Lung (tissue), 11 donors: ENCODE measurements at regions not wholly inside any gene's neighbourhood (a gene's known extent, or its start where the extent isn't known, plus 50 kb on each side); places are given as distances from the start of the nearest gene placed in this dataset.

Experiments used
- ATAC-seq: fragments of 200-7000 bp; cut with Tn5 transposase; one replicate; pipeline ENCODE4 v1.9.1; 2020; ENCODE audit warnings: moderate number of reproducible peaks; ENCODE audit not compliant: insufficient read depth, low FRiP score
- DNase-seq, 3 donors: peaks; one replicate each; pipeline ENCODE4 v3.0.0-alpha.2; 2013 to 2017
- H3K27ac ChIP-seq, 2 donors: one replicate each; pipeline ENCODE4 v1.5.1; 2013; ENCODE audit warnings: mild to moderate bottlenecking in 2 of 2, moderate library complexity in 2 of 2, control low read depth in 1 of 2, inconsistent platforms in 1 of 2, low read depth in 1 of 2, low read length in 1 of 2
- H3K27me3 ChIP-seq, 3 donors: one replicate each; pipeline ENCODE4 v1.5.1; 2013; ENCODE audit warnings: low read length in 2 of 3; ENCODE audit not compliant: control insufficient read depth in 3 of 3, insufficient read depth in 3 of 3
- H3K36me3 ChIP-seq, 4 donors: one replicate each; pipeline ENCODE4 v1.5.1; 2013; ENCODE audit warnings: low read length in 4 of 4, mild to moderate bottlenecking in 1 of 4, moderate library complexity in 1 of 4; ENCODE audit not compliant: control insufficient read depth in 4 of 4, insufficient read depth in 4 of 4
- H3K4me1 ChIP-seq, 5 donors: one replicate each; pipeline ENCODE4 v1.5.1; 2013; ENCODE audit warnings: low read length in 5 of 5, mild to moderate bottlenecking in 2 of 5, moderate library complexity in 1 of 5; ENCODE audit not compliant: control insufficient read depth in 5 of 5, insufficient read depth in 5 of 5
- H3K4me3 ChIP-seq: one replicate; pipeline ENCODE4 v1.5.1; 2013; ENCODE audit warnings: mild to moderate bottlenecking, control low read depth, moderate library complexity
- H3K9ac ChIP-seq, 2 donors: one replicate each; pipeline ENCODE4 v1.5.1; 2013; ENCODE audit warnings: low read length in 2 of 2, control low read depth in 1 of 2; ENCODE audit not compliant: insufficient read depth in 1 of 2
- H3K9me3 ChIP-seq, 4 donors: one replicate each; pipeline ENCODE4 v1.5.1; 2013; ENCODE audit warnings: low read length in 3 of 4, mild to moderate bottlenecking in 1 of 4, moderate library complexity in 1 of 4; ENCODE audit not compliant: control insufficient read depth in 4 of 4, insufficient read depth in 3 of 4
- CTCF ChIP-seq: IDR thresholded peaks from 2 replicates; pipeline ENCODE4 v1.5.1; 2012; ENCODE audit warnings: mild to moderate bottlenecking; ENCODE audit errors: control extremely low read depth, extremely low read depth
- WGBS, 2 donors: extraction: QIAGEN DNeasy Blood & Tissue Kit; methylation state at CpG; one replicate each; pipeline ENCODE4 v1.1.7; 2013; 5-methylcytosine and 5-hydroxymethylcytosine counted together
- donor health status: control.
- donor health status: control.
- donor health status: Bipolar disorder and iron deficiency.
- donor health status: healthy.
- donor health status: DM: yes; HTN: yes; CAD: no.

GRCh38 chr3:166248784-166249183 lies 411.6 kb upstream of the BCHE start:
- no peak for DNase-seq
- H3K4me1 ChIP-seq = no peaks in the 10 kb centered on the region
- H3K27ac ChIP-seq = no peak overlapping the region
- no peak for ATAC-seq
- no peaks in the 10 kb centered on the region for H3K36me3 ChIP-seq
- peaks cover 0 to 3% (median 0%) of the 10 kb centered on the region in 4 donors for H3K9me3 ChIP-seq
- no peaks in the 10 kb centered on the region for H3K27me3 ChIP-seq
- TF ChIP-seq CTCF = no peak
- 71 to 79% methylated on average over 3 of the region's 3 CpGs for WGBS, 2 donors
- H3K4me3 ChIP-seq = no peak overlapping the region
- no peak overlapping the region for H3K9ac ChIP-seq

GRCh38 chr3:166243511-166243910 lies 406.3 kb upstream of the BCHE start:
- H3K9me3 ChIP-seq = no peaks in the 10 kb centered on the region
- no peaks in the 10 kb centered on the region for H3K4me1 ChIP-seq
- H3K4me3 ChIP-seq = no peak overlapping the region
- no peak overlapping the region for H3K27ac ChIP-seq
- no peak for TF ChIP-seq CTCF
- H3K27me3 ChIP-seq = no peaks in the 10 kb centered on the region
- no peak for DNase-seq
- no peaks in the 10 kb centered on the region for H3K36me3 ChIP-seq
- ATAC-seq = no peak
- H3K9ac ChIP-seq = no peak overlapping the region

GRCh38 chr3:166223120-166223519 lies 385.9 kb upstream of the BCHE start:
- no peak for TF ChIP-seq CTCF
- Histone ChIP-seq H3K36me3 (no peaks in the 10 kb centered on the region), H3K4me1 (no peaks in the 10 kb centered on the region), H3K4me3 (no peak overlapping the region), H3K27me3 (no peaks in the 10 kb centered on the region), H3K27ac (no peak overlapping the region), H3K9me3 (no peaks in the 10 kb centered on the region), H3K9ac (no peak overlapping the region)
- WGBS, 2 donors = 77 to 90% methylated on average over 3 of the region's 3 CpGs
- ATAC-seq (no peak), DNase-seq (no peak)

GRCh38 chr3:166211451-166211850 lies 374.2 kb upstream of the BCHE start:
- TF ChIP-seq CTCF = no peak
- Histone ChIP-seq H3K36me3 (no peaks in the 10 kb centered on the region), H3K9me3 (no peaks in the 10 kb centered on the region), H3K4me3 (no peak overlapping the region), H3K9ac (no peak overlapping the region), H3K27ac (no peak overlapping the region), H3K27me3 (no peaks in the 10 kb centered on the region), H3K4me1 (no peaks in the 10 kb centered on the region)
- DNase-seq (no peak), ATAC-seq (no peak)
- 86 to 90% methylated on average over 4 of the region's 4 CpGs for WGBS, 2 donors
